HepG2 (cell line): ENCODE measurements at regions not wholly inside any gene's neighbourhood (a gene's known extent, or its start where the extent isn't known, plus 50 kb on each side); places are given as distances from the start of the nearest gene placed in this dataset.

Experiments
- ARNT ChIP-seq: fragments of 450-650 bp; IDR thresholded peaks from 2 replicates; pipeline ENCODE4 v1.6.1; 2017
- GMEB1 ChIP-seq: sonication (generic); formaldehyde crosslinking; IDR thresholded peaks from 2 replicates; pipeline ENCODE4 v1.5.1; 2020; ENCODE audit warnings: missing genetic modification reagents, mild to moderate bottlenecking, borderline replicate concordance
- HDAC6 ChIP-seq: fragments of 200-600 bp; sonication (generic); IDR thresholded peaks from 2 replicates; pipeline ENCODE4 v1.7.0; 2017; ENCODE audit warnings: mild to moderate bottlenecking, antibody characterized with exemption, low read length, low read depth
- IRF1 ChIP-seq: sonication (generic); formaldehyde crosslinking; IDR thresholded peaks from 2 replicates; pipeline ENCODE4 v1.4.0; 2020; ENCODE audit warnings: low read depth, mild to moderate bottlenecking, missing genetic modification reagents
- POLR2A ChIP-seq, 2 experiments: IDR thresholded peaks; 2 replicates each; pipeline ENCODE4 v1.6.1; 2011; ENCODE audit warnings: low read depth in 2 of 2, low read length in 2 of 2, mild to moderate bottlenecking in 1 of 2, moderate library complexity in 1 of 2; ENCODE audit not compliant: insufficient read depth in 1 of 2
- ZNF550 ChIP-seq: sonication (generic); formaldehyde crosslinking; IDR thresholded peaks from 2 replicates; pipeline ENCODE4 v1.4.0; 2020; ENCODE audit warnings: mild to moderate bottlenecking, missing genetic modification reagents, borderline replicate concordance
- TF ChIP-seq, protein P1 (sequence below): sonication (generic); formaldehyde crosslinking; IDR thresholded peaks from 2 replicates; pipeline ENCODE4 v1.5.0; 2020; ENCODE audit warnings: mild to moderate bottlenecking, missing genetic modification reagents, moderate library complexity

DNA sequence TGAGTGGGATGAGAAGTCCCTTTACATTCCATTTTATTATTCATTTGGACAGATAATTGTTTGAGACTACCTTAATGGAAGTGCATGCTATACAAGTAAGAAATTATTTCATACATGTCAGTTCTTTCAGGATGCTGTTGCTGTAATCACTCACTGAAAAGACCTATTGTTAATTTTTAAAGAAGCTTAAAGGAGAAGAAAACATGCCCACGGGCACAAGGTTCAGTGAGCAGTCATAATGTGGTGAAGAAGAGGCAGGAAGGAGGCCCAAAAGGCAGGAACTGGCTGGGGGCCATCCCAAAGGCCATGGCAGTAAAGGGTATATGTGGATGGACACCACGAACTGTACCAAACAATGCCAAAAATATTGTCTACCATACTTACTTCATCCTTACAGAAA lies 206.0 kb downstream of the LYPLAL1 start:
- TF ChIP-seq, protein P1, sequence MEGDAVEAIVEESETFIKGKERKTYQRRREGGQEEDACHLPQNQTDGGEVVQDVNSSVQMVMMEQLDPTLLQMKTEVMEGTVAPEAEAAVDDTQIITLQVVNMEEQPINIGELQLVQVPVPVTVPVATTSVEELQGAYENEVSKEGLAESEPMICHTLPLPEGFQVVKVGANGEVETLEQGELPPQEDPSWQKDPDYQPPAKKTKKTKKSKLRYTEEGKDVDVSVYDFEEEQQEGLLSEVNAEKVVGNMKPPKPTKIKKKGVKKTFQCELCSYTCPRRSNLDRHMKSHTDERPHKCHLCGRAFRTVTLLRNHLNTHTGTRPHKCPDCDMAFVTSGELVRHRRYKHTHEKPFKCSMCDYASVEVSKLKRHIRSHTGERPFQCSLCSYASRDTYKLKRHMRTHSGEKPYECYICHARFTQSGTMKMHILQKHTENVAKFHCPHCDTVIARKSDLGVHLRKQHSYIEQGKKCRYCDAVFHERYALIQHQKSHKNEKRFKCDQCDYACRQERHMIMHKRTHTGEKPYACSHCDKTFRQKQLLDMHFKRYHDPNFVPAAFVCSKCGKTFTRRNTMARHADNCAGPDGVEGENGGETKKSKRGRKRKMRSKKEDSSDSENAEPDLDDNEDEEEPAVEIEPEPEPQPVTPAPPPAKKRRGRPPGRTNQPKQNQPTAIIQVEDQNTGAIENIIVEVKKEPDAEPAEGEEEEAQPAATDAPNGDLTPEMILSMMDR (CRISPR knock-in tag): no peak
- TF ChIP-seq ZNF550 (CRISPR knock-in tag) (no peak), ARNT (no peak), HDAC6 (no peak), POLR2A (IDR thresholded peaks at IDR 0.05; ENCODE audit: insufficient read depth in 1 of 2, low read depth in 2 of 2, low read length in 2 of 2) (no peak), IRF1 (CRISPR knock-in tag) (no peak), GMEB1 (no peak)
